Common myeloid progenitor, CD34-positive (primary cell): ENCODE measurements at regions not wholly inside any gene's neighbourhood (a gene's known extent, or its start where the extent isn't known, plus 50 kb on each side); places are given as distances from the start of the nearest gene placed in this dataset.

Experiments
- CTCF ChIA-PET: fragments of 350-600 bp; sonication (Branson Sonifier 250); formaldehyde crosslinking; loops from one replicate; lab custom pipeline; 2021; ENCODE audit warnings: antibody characterized with exemption; lab: Charles Lee
- POLR2A ChIA-PET: fragments of 350-600 bp; sonication (Branson Sonifier 250); formaldehyde crosslinking; loops from one replicate; lab custom pipeline; 2021; ENCODE audit warnings: antibody characterized with exemption; lab: Charles Lee
- DNase-seq, 3 donors: peaks; one replicate each; pipeline versions ENCODE4 v3.0.0 to v3.0.0-alpha.2; 2013
- H3K27ac ChIP-seq, 2 experiments: 1 replicate in 1 of 2; 2 replicates in 1 of 2; pipeline ENCODE4 v1.7.0; 2013; ENCODE audit warnings: inconsistent platforms in 2 of 2, low read length in 2 of 2, mild to moderate bottlenecking in 2 of 2, low read depth in 1 of 2, moderate library complexity in 1 of 2; ENCODE audit not compliant: severe bottlenecking in 2 of 2, insufficient read depth in 1 of 2, poor library complexity in 1 of 2
- H3K27me3 ChIP-seq, 5 experiments: replicated peaks in 2 of 5; 1 replicate in 3 of 5; 2 replicates in 2 of 5; pipeline versions ENCODE4 v1.6.1 to v1.7.0; 2013; ENCODE audit warnings: low read length in 4 of 5, mild to moderate bottlenecking in 2 of 5, moderate library complexity in 2 of 5, inconsistent platforms in 1 of 5; ENCODE audit not compliant: insufficient read depth in 5 of 5, control insufficient read depth in 4 of 5
- H3K36me3 ChIP-seq, 4 experiments: 1 replicate in 2 of 4; 2 replicates in 2 of 4; pipeline versions ENCODE4 v1.6.1 to v1.7.0; 2013; ENCODE audit warnings: low read length in 3 of 4, control low read depth in 1 of 4, mild to moderate bottlenecking in 1 of 4; ENCODE audit not compliant: control insufficient read depth in 4 of 4, insufficient read depth in 4 of 4
- H3K4me1 ChIP-seq, 4 experiments: 1 replicate in 3 of 4; 2 replicates in 1 of 4; pipeline versions ENCODE4 v1.6.1 to v1.7.1; 2013; ENCODE audit warnings: low read length in 3 of 4, mild to moderate bottlenecking in 3 of 4, control low read depth in 1 of 4, inconsistent platforms in 1 of 4, moderate library complexity in 1 of 4; ENCODE audit not compliant: control insufficient read depth in 4 of 4, insufficient read depth in 4 of 4; ENCODE audit errors: control extremely low read depth in 1 of 4
- H3K4me3 ChIP-seq, 7 experiments: 1 replicate in 4 of 7; 2 replicates in 3 of 7; pipeline versions ENCODE4 v1.5.1 to v1.7.0; 2013; ENCODE audit warnings: mild to moderate bottlenecking in 7 of 7, low read length in 6 of 7, moderate library complexity in 6 of 7, inconsistent platforms in 2 of 7, low read depth in 2 of 7, control low read depth in 1 of 7; ENCODE audit not compliant: insufficient read depth in 4 of 7, control insufficient read depth in 1 of 7; ENCODE audit errors: extremely low read depth in 1 of 7
- H3K9me3 ChIP-seq, 5 experiments: 1 replicate in 4 of 5; 2 replicates in 1 of 5; pipeline versions ENCODE4 v1.6.1 to v1.7.1; 2013; ENCODE audit warnings: low read length in 4 of 5, mild to moderate bottlenecking in 2 of 5, inconsistent platforms in 1 of 5, low read depth in 1 of 5, moderate library complexity in 1 of 5; ENCODE audit not compliant: control insufficient read depth in 4 of 5, insufficient read depth in 2 of 5; ENCODE audit errors: control extremely low read depth in 1 of 5
- WGBS: methylation state at CpG from one replicate; pipeline ENCODE4 v1.1.5; 2013; ENCODE audit not compliant: insufficient coverage; 5-methylcytosine and 5-hydroxymethylcytosine counted together

- H3K4me3 ChIP-seq: no peak overlapping the region
- CTCF ChIA-PET: interaction anchor here (1.3 kb wide), 1 partner anchor 13 kb away, joined by 4 read pairs; no protein-coding TSS in a partner anchor
- H3K27ac ChIP-seq: no peak overlapping the region
- no peaks in the 10 kb centered on the region for H3K27me3 ChIP-seq
- WGBS: 100% methylated on average over 1 of the region's 3 CpGs
- no peak for DNase-seq
- H3K4me1 ChIP-seq: no peaks in the 10 kb centered on the region
- H3K36me3 ChIP-seq: peaks cover 7 to 53% (median 18%) of the 10 kb centered on the region in 4 experiments
- H3K9me3 ChIP-seq: peaks cover 0 to 27% (median 3%) of the 10 kb centered on the region in 5 experiments
- POLR2A ChIA-PET: no interaction called here
Measured at GRCh38 chr17:82998637-82999036, 80.8 kb upstream of the METRNL start.

DNA sequence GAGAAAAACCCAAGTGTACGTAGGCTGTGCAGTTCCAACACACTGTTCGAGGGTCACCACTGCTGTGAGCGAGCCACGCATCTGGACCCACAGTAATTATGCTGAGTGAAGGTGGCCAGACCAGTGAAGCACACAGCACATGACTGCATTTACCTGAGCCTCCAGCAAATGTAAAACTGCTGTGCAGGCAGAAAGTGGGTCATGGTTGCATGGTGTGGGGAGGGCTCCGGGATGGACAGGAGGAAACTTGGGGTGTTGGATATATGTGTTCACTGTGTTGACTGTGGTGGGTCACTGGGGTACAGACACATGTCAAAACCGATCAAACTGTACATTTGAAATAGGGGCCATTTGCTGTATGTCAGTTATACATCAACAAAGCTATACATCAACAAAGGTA, 78.7 kb upstream of the METRNL start:
- ChIA-PET CTCF (no interaction called here), POLR2A (interaction anchor here (1.2 kb wide), 1 partner anchor 20 kb away, joined by 3 read pairs; no protein-coding TSS in a partner anchor)
- Histone ChIP-seq H3K27me3 (no peaks in the 10 kb centered on the region), H3K27ac (no peak overlapping the region), H3K36me3 (peaks cover 16 to 58% (median 27%) of the 10 kb centered on the region in 4 experiments), H3K4me3 (no peak overlapping the region), H3K9me3 (peaks cover 0 to 19% (median 5%) of the 10 kb centered on the region in 5 experiments), H3K4me1 (no peaks in the 10 kb centered on the region)
- no peak for DNase-seq
- WGBS: 83% methylated on average over 4 of the region's 6 CpGs

DNA sequence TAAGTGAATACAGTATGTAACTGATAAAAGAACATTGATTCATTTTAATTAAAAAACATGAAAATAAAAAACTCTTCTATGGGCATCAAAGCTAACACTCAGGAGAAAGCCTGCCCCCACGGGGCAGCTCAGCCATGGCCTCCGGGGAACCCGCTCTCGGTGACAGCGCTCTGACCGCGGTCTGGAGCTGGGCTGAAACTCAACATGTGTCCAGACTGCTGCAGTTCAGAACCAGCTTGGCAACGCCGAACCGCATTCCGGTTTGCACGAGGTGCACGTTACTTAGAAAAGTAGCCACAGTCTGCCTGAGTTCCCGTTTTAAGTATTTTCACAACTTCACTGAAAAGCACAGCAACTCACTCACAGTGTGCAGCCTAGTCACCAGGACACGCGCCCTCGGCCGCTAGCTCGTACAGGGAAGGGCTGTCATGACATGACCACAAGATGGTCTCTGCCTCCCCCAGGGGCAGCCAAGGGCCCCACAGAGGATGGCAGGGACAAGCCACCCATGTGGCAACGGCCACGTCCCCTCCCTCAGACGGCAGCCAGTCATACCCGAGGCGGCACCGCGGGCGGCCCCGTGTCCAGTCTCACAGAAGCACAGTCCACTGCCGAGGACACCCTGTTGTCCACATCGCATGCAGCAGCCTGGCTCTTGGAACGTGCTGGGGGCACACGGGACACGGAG, 77.1 kb upstream of the METRNL start:
- no peak for DNase-seq
- H3K27ac ChIP-seq: no peak overlapping the region
- H3K4me1 ChIP-seq: no peaks in the 10 kb centered on the region
- peaks cover 16 to 61% (median 32%) of the 10 kb centered on the region in 4 experiments for H3K36me3 ChIP-seq
- POLR2A ChIA-PET: interaction anchor here (1.1 kb wide), 1 partner anchor 18 kb away, joined by 3 read pairs; no protein-coding TSS in a partner anchor
- H3K4me3 ChIP-seq: no peak overlapping the region
- H3K27me3 ChIP-seq: no peaks in the 10 kb centered on the region
- H3K9me3 ChIP-seq: peaks cover 0 to 18% (median 5%) of the 10 kb centered on the region in 5 experiments
- CTCF ChIA-PET: no interaction called here
- 97% methylated on average over 27 of the region's 33 CpGs for WGBS

DNA sequence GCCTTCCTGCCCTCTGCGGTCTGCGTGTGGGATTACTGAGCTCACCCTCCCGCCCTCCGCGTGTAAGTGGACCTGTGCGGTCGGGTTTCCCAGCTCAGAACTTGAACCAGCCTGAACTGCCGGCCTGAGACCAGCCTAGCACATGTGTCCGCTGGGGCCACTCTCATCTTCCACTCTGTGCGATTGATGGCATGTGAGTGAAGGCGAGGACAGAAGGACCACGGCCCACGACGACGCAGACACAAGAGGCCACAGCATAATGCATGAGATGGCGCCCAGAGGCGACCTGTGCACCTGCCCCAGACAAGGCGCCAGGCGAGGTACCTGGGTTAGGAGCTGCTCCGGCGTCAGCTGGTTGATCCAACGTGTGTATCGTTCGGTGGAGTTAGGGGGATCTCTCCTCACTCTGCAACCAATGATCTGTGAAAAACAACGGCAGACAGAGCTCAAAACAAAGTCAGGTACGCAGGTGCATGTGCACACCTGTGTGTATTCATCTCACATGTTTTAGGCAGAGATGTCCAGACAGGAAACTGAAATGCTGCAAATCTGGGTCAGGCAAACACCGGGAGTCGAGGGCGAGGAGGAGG, 74.5 kb upstream of the METRNL start:
- DNase-seq: no peak
- peaks cover 18 to 61% (median 33%) of the 10 kb centered on the region in 4 experiments for H3K36me3 ChIP-seq
- H3K9me3 ChIP-seq: peaks cover 0 to 5% (median 0%) of the 10 kb centered on the region in 5 experiments
- CTCF ChIA-PET: no interaction called here
- POLR2A ChIA-PET: no interaction called here
- H3K27me3 ChIP-seq: no peaks in the 10 kb centered on the region
- WGBS: 95% methylated on average over 29 of the region's 29 CpGs
- no peak overlapping the region for H3K4me3 ChIP-seq
- no peak overlapping the region for H3K27ac ChIP-seq
- H3K4me1 ChIP-seq: peaks cover 0 to 2% (median 0%) of the 10 kb centered on the region in 4 experiments

DNA sequence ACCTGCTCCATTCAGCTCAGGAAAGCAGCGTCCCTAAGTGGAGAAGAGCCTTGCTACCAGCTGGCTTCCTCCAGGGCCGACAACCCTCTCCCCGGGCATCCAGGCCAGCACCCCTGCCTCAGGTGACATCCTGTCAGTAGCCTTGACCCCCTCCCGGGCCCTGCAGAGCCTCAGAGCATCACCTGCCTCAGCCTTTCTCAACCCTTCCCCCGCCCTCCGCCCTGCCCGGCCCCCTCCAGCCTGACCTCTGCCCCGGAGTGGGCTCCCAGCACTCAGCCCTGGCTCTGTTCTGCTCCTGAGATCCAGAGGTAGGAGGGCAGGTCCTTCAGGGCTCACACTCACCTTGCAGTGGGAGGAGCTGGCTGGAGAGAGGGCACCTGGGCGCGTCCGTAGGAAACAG, 73.8 kb upstream of the METRNL start:
- POLR2A ChIA-PET: no interaction called here
- Histone ChIP-seq H3K36me3 (peaks cover 15 to 55% (median 34%) of the 10 kb centered on the region in 4 experiments), H3K4me3 (no peak overlapping the region), H3K27me3 (no peaks in the 10 kb centered on the region), H3K4me1 (peaks cover 0 to 2% (median 0%) of the 10 kb centered on the region in 4 experiments), H3K9me3 (peaks cover 0 to 5% (median 0%) of the 10 kb centered on the region in 5 experiments), H3K27ac (no peak overlapping the region)
- CTCF ChIA-PET: no interaction called here
- DNase-seq: no peak
- WGBS: 99% methylated on average over 10 of the region's 11 CpGs

GRCh38 chr17:83006515-83007455, 72.6 kb upstream of the METRNL start:
- Histone ChIP-seq H3K27me3 (no peaks in the 10 kb centered on the region), H3K36me3 (peaks cover 10 to 52% (median 30%) of the 10 kb centered on the region in 4 experiments), H3K4me1 (peaks cover 0 to 2% (median 0%) of the 10 kb centered on the region in 4 experiments), H3K9me3 (peaks cover 0 to 5% (median 0%) of the 10 kb centered on the region in 5 experiments), H3K27ac (no peak overlapping the region), H3K4me3 (no peak overlapping the region)
- no peak for DNase-seq
- WGBS: 98% methylated on average over 34 of the region's 38 CpGs
- ChIA-PET CTCF (no interaction called here), POLR2A (no interaction called here)
